ENCODE measurements at regions not wholly inside any gene's neighbourhood (a gene's known extent, or its start where the extent isn't known, plus 50 kb on each side); places are given as distances from the start of the nearest gene placed in this dataset.

DNA sequence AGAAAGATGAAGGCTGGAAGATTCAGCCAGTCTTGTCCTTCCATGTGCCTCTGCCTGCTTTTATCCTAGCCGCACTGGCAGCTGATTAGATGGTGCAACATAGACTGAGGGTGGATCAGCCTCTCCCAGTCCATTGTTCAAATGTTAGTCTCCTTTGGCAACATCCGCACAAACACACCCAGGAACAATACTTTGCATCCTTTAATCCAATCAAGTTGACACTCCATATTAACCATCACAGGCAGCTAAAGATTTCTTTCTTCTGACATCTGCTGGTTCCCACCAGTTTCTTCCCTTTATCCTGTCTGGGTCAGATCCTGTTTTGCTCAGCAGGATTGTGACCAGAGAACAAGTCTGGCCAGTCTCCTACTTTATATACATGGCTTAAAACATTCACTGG, 276.5 kb upstream of the TYRP1 start:
- TF ChIP-seq, protein P1, sequence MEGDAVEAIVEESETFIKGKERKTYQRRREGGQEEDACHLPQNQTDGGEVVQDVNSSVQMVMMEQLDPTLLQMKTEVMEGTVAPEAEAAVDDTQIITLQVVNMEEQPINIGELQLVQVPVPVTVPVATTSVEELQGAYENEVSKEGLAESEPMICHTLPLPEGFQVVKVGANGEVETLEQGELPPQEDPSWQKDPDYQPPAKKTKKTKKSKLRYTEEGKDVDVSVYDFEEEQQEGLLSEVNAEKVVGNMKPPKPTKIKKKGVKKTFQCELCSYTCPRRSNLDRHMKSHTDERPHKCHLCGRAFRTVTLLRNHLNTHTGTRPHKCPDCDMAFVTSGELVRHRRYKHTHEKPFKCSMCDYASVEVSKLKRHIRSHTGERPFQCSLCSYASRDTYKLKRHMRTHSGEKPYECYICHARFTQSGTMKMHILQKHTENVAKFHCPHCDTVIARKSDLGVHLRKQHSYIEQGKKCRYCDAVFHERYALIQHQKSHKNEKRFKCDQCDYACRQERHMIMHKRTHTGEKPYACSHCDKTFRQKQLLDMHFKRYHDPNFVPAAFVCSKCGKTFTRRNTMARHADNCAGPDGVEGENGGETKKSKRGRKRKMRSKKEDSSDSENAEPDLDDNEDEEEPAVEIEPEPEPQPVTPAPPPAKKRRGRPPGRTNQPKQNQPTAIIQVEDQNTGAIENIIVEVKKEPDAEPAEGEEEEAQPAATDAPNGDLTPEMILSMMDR (IDR thresholded peaks at IDR 0.05): no peak
- TF ChIP-seq ZFX (IDR thresholded peaks at IDR 0.05; ENCODE audit: borderline replicate concordance): no peak

All from 22Rv1 (cell line).